AG09309 (cell line): ENCODE measurements at regions not wholly inside any gene's neighbourhood (a gene's known extent, or its start where the extent isn't known, plus 50 kb on each side); places are given as distances from the start of the nearest gene placed in this dataset.

Experiments used
- DNase-seq: peaks from one replicate; pipeline ENCODE4 v3.0.0-alpha.2; 2010; ENCODE audit warnings: low read depth
- H3K4me3 ChIP-seq: 2 replicates; pipeline ENCODE4 v1.5.1; 2011; ENCODE audit warnings: mild to moderate bottlenecking, low read depth, low read length, moderate library complexity; ENCODE audit not compliant: control insufficient read depth
- TF ChIP-seq, protein P1 (sequence below): IDR thresholded peaks from 2 replicates; pipeline ENCODE4 v1.5.1; 2011; ENCODE audit warnings: mild to moderate bottlenecking, low read depth, low read length, inconsistent platforms; ENCODE audit not compliant: insufficient read depth, control insufficient read depth; ENCODE audit errors: missing control alignments

DNA sequence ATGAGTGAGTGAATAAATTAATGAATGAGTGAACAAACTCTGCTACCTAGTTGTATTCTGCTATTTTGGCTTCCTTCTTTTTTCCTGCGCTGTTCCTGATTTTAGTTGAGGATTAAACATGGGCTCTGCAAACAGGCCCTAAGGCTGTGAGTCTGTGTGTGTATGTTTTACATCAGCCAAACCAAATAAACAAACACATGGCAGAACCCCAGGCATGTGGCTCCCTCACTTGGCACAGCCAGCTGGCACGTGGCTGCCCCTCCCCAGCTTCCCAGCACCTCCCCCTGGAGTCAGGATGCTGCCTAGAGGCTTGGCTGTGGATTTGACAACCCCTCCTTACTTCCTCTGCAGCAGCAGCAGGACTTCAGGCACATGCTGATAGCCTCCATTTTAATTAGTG is 593.2 kb downstream of the INSC start:
- DNase-seq, result no peak
- TF ChIP-seq, protein P1, sequence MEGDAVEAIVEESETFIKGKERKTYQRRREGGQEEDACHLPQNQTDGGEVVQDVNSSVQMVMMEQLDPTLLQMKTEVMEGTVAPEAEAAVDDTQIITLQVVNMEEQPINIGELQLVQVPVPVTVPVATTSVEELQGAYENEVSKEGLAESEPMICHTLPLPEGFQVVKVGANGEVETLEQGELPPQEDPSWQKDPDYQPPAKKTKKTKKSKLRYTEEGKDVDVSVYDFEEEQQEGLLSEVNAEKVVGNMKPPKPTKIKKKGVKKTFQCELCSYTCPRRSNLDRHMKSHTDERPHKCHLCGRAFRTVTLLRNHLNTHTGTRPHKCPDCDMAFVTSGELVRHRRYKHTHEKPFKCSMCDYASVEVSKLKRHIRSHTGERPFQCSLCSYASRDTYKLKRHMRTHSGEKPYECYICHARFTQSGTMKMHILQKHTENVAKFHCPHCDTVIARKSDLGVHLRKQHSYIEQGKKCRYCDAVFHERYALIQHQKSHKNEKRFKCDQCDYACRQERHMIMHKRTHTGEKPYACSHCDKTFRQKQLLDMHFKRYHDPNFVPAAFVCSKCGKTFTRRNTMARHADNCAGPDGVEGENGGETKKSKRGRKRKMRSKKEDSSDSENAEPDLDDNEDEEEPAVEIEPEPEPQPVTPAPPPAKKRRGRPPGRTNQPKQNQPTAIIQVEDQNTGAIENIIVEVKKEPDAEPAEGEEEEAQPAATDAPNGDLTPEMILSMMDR, result no peak
- H3K4me3 ChIP-seq, result no peak overlapping the region

GRCh38 chr11:15710580-15711275 is 596.0 kb downstream of the INSC start:
- no peak overlapping the region for H3K4me3 ChIP-seq
- no peak for DNase-seq
- TF ChIP-seq, protein P1, result no peak

DNA sequence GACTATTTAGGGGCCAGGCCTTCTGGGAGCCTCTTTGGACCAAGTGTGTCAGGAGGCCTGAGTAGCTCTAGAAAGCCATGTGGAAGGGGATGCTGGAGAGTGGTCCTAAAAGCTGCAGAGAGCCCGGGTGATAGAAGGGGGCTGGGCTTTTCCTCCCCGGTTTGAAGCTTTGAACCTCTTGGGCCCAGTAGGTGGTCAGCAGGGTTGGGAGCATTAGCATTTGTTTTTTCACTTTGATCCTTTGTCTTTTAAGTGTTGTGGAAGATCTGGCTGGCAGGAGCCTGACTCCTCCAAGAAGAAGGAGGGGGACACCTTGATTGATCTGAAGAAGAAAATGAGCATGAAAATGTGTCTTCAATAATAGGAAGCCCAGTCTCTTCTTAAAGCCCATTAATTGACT is 596.6 kb downstream of the INSC start:
- DNase-seq, result no peak
- TF ChIP-seq, protein P1, result no peak
- H3K4me3 ChIP-seq, result no peak overlapping the region

- no peak for DNase-seq
Observed at GRCh38 chr11:15714641-15715399, 600.1 kb downstream of the INSC start.

GRCh38 chr11:15716550-15716949 is 601.8 kb downstream of the INSC start:
- no peak overlapping the region for H3K4me3 ChIP-seq
- TF ChIP-seq, protein P1, result no peak
- DNase-seq, result no peak

More at GRCh38 chr11:15714641-15715399, 600.1 kb downstream of the INSC start:
- TF ChIP-seq, protein P1, result no peak
- no peak overlapping the region for H3K4me3 ChIP-seq

DNA sequence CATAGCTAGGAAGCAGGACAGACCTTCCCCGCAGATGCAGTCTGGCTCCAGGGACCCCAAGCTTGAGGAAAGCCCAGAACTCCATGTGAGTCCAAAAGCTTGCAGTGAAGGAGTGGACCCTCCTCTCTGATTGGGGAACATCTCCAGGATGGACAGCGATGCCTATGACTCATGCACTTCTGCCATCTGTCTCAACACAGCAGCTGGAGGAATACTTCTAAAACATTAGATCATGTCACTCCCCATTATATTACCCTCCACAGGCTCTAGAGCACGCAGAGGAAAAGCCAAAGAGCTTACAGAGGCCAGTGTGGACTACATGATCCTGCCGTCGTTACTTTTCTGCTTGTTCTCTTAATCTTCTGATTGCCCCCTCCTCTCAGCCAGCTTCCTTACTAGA is 605.7 kb downstream of the INSC start:
- DNase-seq, result no peak
- H3K4me3 ChIP-seq, result no peak overlapping the region
- TF ChIP-seq, protein P1, result no peak

DNA sequence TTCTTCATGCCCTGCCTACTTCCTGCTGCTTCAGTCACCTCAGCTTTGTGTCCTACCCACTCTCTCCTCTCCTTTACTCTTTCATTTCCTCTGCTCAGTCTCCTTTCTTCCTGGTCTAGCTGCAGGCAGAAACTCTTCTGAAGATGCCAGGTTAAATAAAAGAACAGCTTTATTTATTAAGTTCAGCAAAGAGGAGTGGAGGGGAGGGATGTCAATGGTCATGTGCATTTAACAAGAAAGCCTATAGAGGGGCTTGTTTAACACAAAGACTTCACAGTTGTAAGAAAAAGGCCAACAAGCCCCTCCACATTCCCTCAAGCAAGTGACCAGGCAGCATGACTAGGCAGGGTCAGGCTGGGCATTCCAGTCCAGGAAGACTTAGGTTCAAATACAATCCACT is 609.2 kb downstream of the INSC start:
- TF ChIP-seq, protein P1, result no peak
- H3K4me3 ChIP-seq, result no peak overlapping the region
- DNase-seq, result no peak
